ENCODE measurements at regions not wholly inside any gene's neighbourhood (a gene's known extent, or its start where the extent isn't known, plus 50 kb on each side); places are given as distances from the start of the nearest gene placed in this dataset.

GRCh38 chr5:9958914-9959313 lies 290.8 kb downstream of the ATPSCKMT start:
- no peak for ATAC-seq (replicated peaks)
- no peaks in the 10 kb centered on the region for H3K36me3 Mint-ChIP-seq (ENCODE audit: low read depth)
- no peaks in the 10 kb centered on the region for H3K4me1 Mint-ChIP-seq
- H3K9me3 Mint-ChIP-seq = peaks cover 10% of the 10 kb centered on the region
- H3K27ac Mint-ChIP-seq = no peak overlapping the region
- H3K27me3 Mint-ChIP-seq = peaks cover 4% of the 10 kb centered on the region
- H3K4me3 Mint-ChIP-seq = no peak overlapping the region

GRCh38 chr5:9957214-9957613 lies 292.5 kb downstream of the ATPSCKMT start:
- no peaks in the 10 kb centered on the region for H3K36me3 Mint-ChIP-seq (ENCODE audit: low read depth)
- H3K27me3 Mint-ChIP-seq = no peaks in the 10 kb centered on the region
- H3K4me1 Mint-ChIP-seq = no peaks in the 10 kb centered on the region
- H3K9me3 Mint-ChIP-seq = peaks cover 13% of the 10 kb centered on the region
- no peak for ATAC-seq (replicated peaks)
- H3K27ac Mint-ChIP-seq = no peak overlapping the region
- H3K4me3 Mint-ChIP-seq = no peak overlapping the region

DNA sequence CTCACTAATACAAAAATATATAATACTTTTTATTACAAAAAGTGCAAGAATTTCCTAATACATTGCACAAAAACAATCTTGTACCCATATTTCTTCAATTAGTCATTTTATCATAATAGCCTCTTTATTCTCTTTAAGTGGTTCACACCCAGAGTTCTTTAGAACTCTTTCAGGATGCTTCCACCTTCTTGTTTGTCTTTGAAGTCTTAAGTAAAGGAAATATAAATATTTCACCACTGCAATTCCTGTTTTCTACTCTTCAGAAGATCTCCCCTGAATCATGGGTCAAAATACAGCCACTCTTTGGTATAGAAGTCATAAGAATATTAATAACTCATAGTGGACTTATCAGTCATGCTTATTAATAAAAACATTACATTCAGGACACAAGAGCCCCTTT lies 293.0 kb downstream of the ATPSCKMT start:
- H3K4me3 Mint-ChIP-seq = no peak overlapping the region
- H3K4me1 Mint-ChIP-seq = no peaks in the 10 kb centered on the region
- H3K36me3 Mint-ChIP-seq (ENCODE audit: low read depth) = no peaks in the 10 kb centered on the region
- H3K27me3 Mint-ChIP-seq = no peaks in the 10 kb centered on the region
- peaks cover 13% of the 10 kb centered on the region for H3K9me3 Mint-ChIP-seq
- ATAC-seq (replicated peaks) = no peak
- no peak overlapping the region for H3K27ac Mint-ChIP-seq

- Mint-ChIP-seq H3K4me1 (no peaks in the 10 kb centered on the region), H3K4me3 (no peak overlapping the region), H3K36me3 (ENCODE audit: low read depth) (no peaks in the 10 kb centered on the region), H3K27ac (no peak overlapping the region), H3K9me3 (peaks cover 9% of the 10 kb centered on the region), H3K27me3 (no peaks in the 10 kb centered on the region)
- no peak for ATAC-seq (replicated peaks)
Measured at GRCh38 chr5:9955586-9955985, 294.1 kb downstream of the ATPSCKMT start.

- Mint-ChIP-seq H3K4me3 (no peak overlapping the region), H3K4me1 (no peaks in the 10 kb centered on the region), H3K27ac (no peak overlapping the region), H3K27me3 (no peaks in the 10 kb centered on the region), H3K36me3 (ENCODE audit: low read depth) (no peaks in the 10 kb centered on the region), H3K9me3 (peaks cover 9% of the 10 kb centered on the region)
- no peak for ATAC-seq (replicated peaks)
Measured at GRCh38 chr5:9954869-9955268, 294.8 kb downstream of the ATPSCKMT start.

DNA sequence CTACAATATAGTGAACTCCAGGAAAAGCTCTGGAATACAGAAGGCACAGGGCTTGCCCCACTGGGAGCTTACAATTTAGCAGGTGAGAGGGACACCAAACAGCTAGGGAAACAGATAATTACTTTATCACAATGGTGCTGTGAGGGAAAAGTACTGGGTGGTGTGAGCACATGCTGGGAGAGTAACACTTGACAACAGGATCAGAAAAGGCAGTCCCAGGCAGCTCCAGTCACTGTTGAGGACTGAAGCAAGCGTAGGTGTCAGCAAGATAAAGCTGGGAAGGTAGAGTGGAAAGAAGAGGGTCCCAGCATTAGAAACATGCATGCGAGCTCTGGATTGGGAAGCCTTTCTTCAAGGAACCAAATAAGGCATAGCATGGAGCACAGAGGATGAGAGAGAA lies 296.0 kb downstream of the ATPSCKMT start:
- no peak overlapping the region for H3K27ac Mint-ChIP-seq
- H3K4me1 Mint-ChIP-seq = no peaks in the 10 kb centered on the region
- no peak for ATAC-seq (replicated peaks)

GRCh38 chr5:9951865-9952516 lies 297.7 kb downstream of the ATPSCKMT start:
- no peaks in the 10 kb centered on the region for H3K4me1 Mint-ChIP-seq
- no peak overlapping the region for H3K27ac Mint-ChIP-seq
- H3K9me3 Mint-ChIP-seq = peaks cover 3% of the 10 kb centered on the region
- H3K36me3 Mint-ChIP-seq (ENCODE audit: low read depth) = no peaks in the 10 kb centered on the region
- H3K4me3 Mint-ChIP-seq = no peak overlapping the region
- no peak for ATAC-seq (replicated peaks)
- H3K27me3 Mint-ChIP-seq = no peaks in the 10 kb centered on the region

More for the DNA sequence above, 296.0 kb downstream of the ATPSCKMT start:
- no peak overlapping the region for H3K4me3 Mint-ChIP-seq
- no peaks in the 10 kb centered on the region for H3K36me3 Mint-ChIP-seq (ENCODE audit: low read depth)
- no peaks in the 10 kb centered on the region for H3K27me3 Mint-ChIP-seq
- H3K9me3 Mint-ChIP-seq = peaks cover 9% of the 10 kb centered on the region

- H3K27ac Mint-ChIP-seq = no peak overlapping the region
- H3K4me3 Mint-ChIP-seq = no peak overlapping the region
- H3K36me3 Mint-ChIP-seq (ENCODE audit: low read depth) = no peaks in the 10 kb centered on the region
- H3K27me3 Mint-ChIP-seq = no peaks in the 10 kb centered on the region
- H3K9me3 Mint-ChIP-seq = peaks cover 2% of the 10 kb centered on the region
- ATAC-seq (replicated peaks) = no peak
- H3K4me1 Mint-ChIP-seq = no peaks in the 10 kb centered on the region
Measured at GRCh38 chr5:9947944-9948343, 301.7 kb downstream of the ATPSCKMT start.

- Mint-ChIP-seq H3K4me3 (no peak overlapping the region), H3K27ac (no peak overlapping the region), H3K4me1 (no peaks in the 10 kb centered on the region), H3K9me3 (no peaks in the 10 kb centered on the region), H3K36me3 (ENCODE audit: low read depth) (no peaks in the 10 kb centered on the region), H3K27me3 (no peaks in the 10 kb centered on the region)
- ATAC-seq (replicated peaks) = no peak
Measured at GRCh38 chr5:9947225-9947714, 302.4 kb downstream of the ATPSCKMT start.

DNA sequence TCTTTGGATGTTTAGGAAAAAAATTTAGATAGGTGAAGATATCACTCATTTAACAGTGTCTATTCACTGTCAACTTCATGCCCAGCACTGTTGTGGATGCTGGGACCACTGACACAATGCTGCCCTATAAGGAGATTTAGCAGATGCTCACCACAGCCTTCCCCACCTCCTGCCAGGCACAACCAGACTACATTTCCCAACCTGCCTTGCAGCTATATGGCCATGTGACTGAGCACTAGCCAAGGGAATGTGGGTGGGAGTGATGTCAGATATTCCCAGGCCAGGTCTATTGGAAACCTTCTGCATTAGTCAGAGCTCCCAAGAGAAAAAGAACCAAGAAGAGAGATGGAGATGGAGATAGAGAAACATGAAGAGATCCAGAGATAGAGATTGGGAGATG lies 302.6 kb upstream of the TAS2R1 start:
- Mint-ChIP-seq H3K4me1 (no peaks in the 10 kb centered on the region), H3K27ac (no peak overlapping the region), H3K4me3 (no peak overlapping the region), H3K27me3 (no peaks in the 10 kb centered on the region), H3K36me3 (ENCODE audit: low read depth) (no peaks in the 10 kb centered on the region), H3K9me3 (peaks cover 22% of the 10 kb centered on the region)
- ATAC-seq (replicated peaks) = no peak

- no peak overlapping the region for H3K27ac Mint-ChIP-seq
- H3K4me3 Mint-ChIP-seq = no peak overlapping the region
- no peak for ATAC-seq (replicated peaks)
- no peaks in the 10 kb centered on the region for H3K36me3 Mint-ChIP-seq (ENCODE audit: low read depth)
- no peaks in the 10 kb centered on the region for H3K27me3 Mint-ChIP-seq
- H3K9me3 Mint-ChIP-seq = peaks cover 20% of the 10 kb centered on the region
- H3K4me1 Mint-ChIP-seq = no peaks in the 10 kb centered on the region
Measured at GRCh38 chr5:9930156-9930555, 300.0 kb upstream of the TAS2R1 start.

GRCh38 chr5:9928326-9928725 lies 298.2 kb upstream of the TAS2R1 start:
- H3K4me3 Mint-ChIP-seq = no peak overlapping the region
- no peak for ATAC-seq (replicated peaks)
- H3K27ac Mint-ChIP-seq = no peak overlapping the region
- no peaks in the 10 kb centered on the region for H3K4me1 Mint-ChIP-seq
- H3K9me3 Mint-ChIP-seq = peaks cover 19% of the 10 kb centered on the region
- H3K36me3 Mint-ChIP-seq (ENCODE audit: low read depth) = no peaks in the 10 kb centered on the region
- no peaks in the 10 kb centered on the region for H3K27me3 Mint-ChIP-seq

GRCh38 chr5:9927521-9927997 lies 297.4 kb upstream of the TAS2R1 start:
- no peaks in the 10 kb centered on the region for H3K36me3 Mint-ChIP-seq (ENCODE audit: low read depth)
- H3K9me3 Mint-ChIP-seq = peaks cover 16% of the 10 kb centered on the region
- ATAC-seq (replicated peaks) = no peak
- H3K4me1 Mint-ChIP-seq = no peaks in the 10 kb centered on the region
- no peak overlapping the region for H3K27ac Mint-ChIP-seq
- no peaks in the 10 kb centered on the region for H3K27me3 Mint-ChIP-seq
- H3K4me3 Mint-ChIP-seq = no peak overlapping the region

GRCh38 chr5:9927106-9927505 lies 297.0 kb upstream of the TAS2R1 start:
- H3K9me3 Mint-ChIP-seq = peaks cover 16% of the 10 kb centered on the region
- no peaks in the 10 kb centered on the region for H3K4me1 Mint-ChIP-seq
- no peaks in the 10 kb centered on the region for H3K36me3 Mint-ChIP-seq (ENCODE audit: low read depth)
- H3K4me3 Mint-ChIP-seq = no peak overlapping the region
- ATAC-seq (replicated peaks) = no peak
- H3K27me3 Mint-ChIP-seq = no peaks in the 10 kb centered on the region
- no peak overlapping the region for H3K27ac Mint-ChIP-seq

DNA sequence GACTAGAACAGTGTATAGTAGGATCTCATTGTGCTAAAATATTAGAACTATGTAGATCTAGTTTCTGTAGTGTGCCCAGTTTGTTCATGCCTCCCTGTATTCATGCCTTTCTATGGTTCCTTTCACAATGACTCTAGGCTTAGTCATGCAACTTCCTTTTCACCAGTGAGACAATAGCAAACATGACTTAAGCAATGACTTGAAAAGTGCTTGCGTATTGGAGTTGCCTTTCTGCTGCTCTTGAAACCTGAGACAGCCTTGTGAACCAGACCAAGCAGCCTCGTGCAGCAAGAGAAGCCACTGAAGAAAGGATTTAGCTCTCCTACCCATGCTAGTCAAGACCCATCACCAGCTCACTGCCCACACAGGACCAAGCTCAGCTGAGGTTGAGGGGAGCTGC lies 294.5 kb upstream of the TAS2R1 start:
- H3K4me1 Mint-ChIP-seq = no peaks in the 10 kb centered on the region
- peaks cover 13% of the 10 kb centered on the region for H3K9me3 Mint-ChIP-seq
- H3K4me3 Mint-ChIP-seq = no peak overlapping the region
- H3K36me3 Mint-ChIP-seq (ENCODE audit: low read depth) = no peaks in the 10 kb centered on the region
- H3K27me3 Mint-ChIP-seq = no peaks in the 10 kb centered on the region
- no peak overlapping the region for H3K27ac Mint-ChIP-seq
- peak; percentile 43 for ATAC-seq (replicated peaks)

- H3K36me3 Mint-ChIP-seq (ENCODE audit: low read depth) = no peaks in the 10 kb centered on the region
- no peak overlapping the region for H3K4me3 Mint-ChIP-seq
- no peak overlapping the region for H3K27ac Mint-ChIP-seq
- H3K9me3 Mint-ChIP-seq = peaks cover 13% of the 10 kb centered on the region
- no peaks in the 10 kb centered on the region for H3K4me1 Mint-ChIP-seq
- no peak for ATAC-seq (replicated peaks)
- H3K27me3 Mint-ChIP-seq = no peaks in the 10 kb centered on the region
Measured at GRCh38 chr5:9922719-9923118, 292.6 kb upstream of the TAS2R1 start.

Data from activated T-helper 17 cell treated with anti-CD3 and anti-CD28 coated beads, Interleukin-2, amount 50 U/mL, for 72 hours (primary cell).